Esophagus muscularis mucosa (tissue), 3 donors: ENCODE measurements at regions not wholly inside any gene's neighbourhood (a gene's known extent, or its start where the extent isn't known, plus 50 kb on each side); places are given as distances from the start of the nearest gene placed in this dataset.

Source experiments
- POLR2A ChIP-seq: fragments of 450-650 bp; IDR thresholded peaks from one replicate; pipeline ENCODE4 v1.6.1; 2017; ENCODE audit warnings: antibody characterized with exemption, moderate library complexity, mild to moderate bottlenecking, low read depth
- POLR2AphosphoS5 ChIP-seq, 2 donors: sonication (generic); formaldehyde crosslinking; IDR thresholded peaks; one replicate each; pipeline ENCODE4 v1.6.1; 2017; ENCODE audit warnings: antibody characterized with exemption in 2 of 2
- TF ChIP-seq, protein P1 (sequence below), 3 experiments: fragments of 200-600 bp in 2 of 3; fragments of 450-650 bp in 1 of 3; sonication (generic) in 2 of 3; IDR thresholded peaks; one replicate each; pipeline ENCODE4 v1.5.1; 2017 to 2019; ENCODE audit warnings: antibody characterized with exemption in 3 of 3, mild to moderate bottlenecking in 2 of 3, moderate library complexity in 1 of 3

- TF ChIP-seq, protein P1, sequence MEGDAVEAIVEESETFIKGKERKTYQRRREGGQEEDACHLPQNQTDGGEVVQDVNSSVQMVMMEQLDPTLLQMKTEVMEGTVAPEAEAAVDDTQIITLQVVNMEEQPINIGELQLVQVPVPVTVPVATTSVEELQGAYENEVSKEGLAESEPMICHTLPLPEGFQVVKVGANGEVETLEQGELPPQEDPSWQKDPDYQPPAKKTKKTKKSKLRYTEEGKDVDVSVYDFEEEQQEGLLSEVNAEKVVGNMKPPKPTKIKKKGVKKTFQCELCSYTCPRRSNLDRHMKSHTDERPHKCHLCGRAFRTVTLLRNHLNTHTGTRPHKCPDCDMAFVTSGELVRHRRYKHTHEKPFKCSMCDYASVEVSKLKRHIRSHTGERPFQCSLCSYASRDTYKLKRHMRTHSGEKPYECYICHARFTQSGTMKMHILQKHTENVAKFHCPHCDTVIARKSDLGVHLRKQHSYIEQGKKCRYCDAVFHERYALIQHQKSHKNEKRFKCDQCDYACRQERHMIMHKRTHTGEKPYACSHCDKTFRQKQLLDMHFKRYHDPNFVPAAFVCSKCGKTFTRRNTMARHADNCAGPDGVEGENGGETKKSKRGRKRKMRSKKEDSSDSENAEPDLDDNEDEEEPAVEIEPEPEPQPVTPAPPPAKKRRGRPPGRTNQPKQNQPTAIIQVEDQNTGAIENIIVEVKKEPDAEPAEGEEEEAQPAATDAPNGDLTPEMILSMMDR (IDR thresholded peaks at IDR 0.05), result no peak
- TF ChIP-seq POLR2A, result no peak
- TF ChIP-seq POLR2AphosphoS5 (IDR thresholded peaks at IDR 0.05), result no peak
Measured at GRCh38 chr3:187454085-187454815, 86.1 kb downstream of the RTP4 start.
